GM23338 (cell line): ENCODE measurements at regions not wholly inside any gene's neighbourhood (a gene's known extent, or its start where the extent isn't known, plus 50 kb on each side); places are given as distances from the start of the nearest gene placed in this dataset.

Experiments
- ATAC-seq: fragments of 200-7000 bp; cut with Tn5 transposase; 3 replicates; pipeline ENCODE4 v1.9.1; 2020
- DNase-seq: peaks from one replicate; pipeline ENCODE4 v3.0.0-alpha.2; 2015; ENCODE audit warnings: low spot score
- H2AFZ ChIP-seq: fragments of 200-600 bp; sonication (generic); 2 replicates; pipeline ENCODE4 v1.8.0; 2016; ENCODE audit warnings: antibody characterized with exemption, mild to moderate bottlenecking, moderate library complexity
- H3F3A ChIP-seq: fragments of 200-600 bp; sonication (generic); replicated peaks from 2 replicates; pipeline ENCODE4 v1.8.0; 2017; ENCODE audit warnings: antibody characterized with exemption, mixed run types, low read depth
- H3K27ac ChIP-seq: fragments of 200-600 bp; sonication (generic); 2 replicates; pipeline ENCODE4 v1.6.1; 2016; ENCODE audit warnings: low read depth
- H3K27me3 ChIP-seq: fragments of 200-600 bp; sonication (generic); 2 replicates; pipeline ENCODE4 v1.8.0; 2016; ENCODE audit warnings: mild to moderate bottlenecking, mixed run types, moderate library complexity; ENCODE audit not compliant: insufficient read depth
- H3K36me3 ChIP-seq: fragments of 200-600 bp; sonication (generic); 2 replicates; pipeline ENCODE4 v1.8.0; 2016; ENCODE audit warnings: mild to moderate bottlenecking; ENCODE audit not compliant: insufficient read depth
- H3K4me1 ChIP-seq: fragments of 200-600 bp; sonication (generic); 2 replicates; pipeline ENCODE4 v1.8.0; 2016; ENCODE audit warnings: mild to moderate bottlenecking, moderate library complexity; ENCODE audit not compliant: insufficient read depth
- H3K4me2 ChIP-seq: fragments of 200-600 bp; sonication (generic); 2 replicates; pipeline ENCODE4 v1.7.1; 2017; ENCODE audit warnings: mixed run types
- H3K4me3 ChIP-seq: fragments of 200-600 bp; sonication (generic); 2 replicates; pipeline ENCODE4 v1.6.1; 2016; ENCODE audit warnings: mixed run types
- H3K79me2 ChIP-seq: fragments of 200-600 bp; sonication (generic); replicated peaks from 2 replicates; pipeline ENCODE4 v1.8.0; 2017; ENCODE audit warnings: mild to moderate bottlenecking; ENCODE audit not compliant: insufficient read depth
- H3K9me2 ChIP-seq: fragments of 200-600 bp; sonication (generic); 2 replicates; pipeline ENCODE4 v1.8.0; 2017; ENCODE audit not compliant: insufficient read depth
- H4K20me1 ChIP-seq: fragments of 200-600 bp; sonication (generic); replicated peaks from 2 replicates; pipeline ENCODE4 v1.8.0; 2017; ENCODE audit warnings: mild to moderate bottlenecking; ENCODE audit not compliant: insufficient read depth
- H3K27ac Mint-ChIP-seq: 2 replicates; pipeline ENCODE4 v1.8.0; 2020; ENCODE audit warnings: inconsistent platforms, mild to moderate bottlenecking, moderate library complexity, mixed read lengths
- H3K27me3 Mint-ChIP-seq: 3 replicates; pipeline ENCODE4 v1.8.0; 2022; ENCODE audit warnings: low read depth, mild to moderate bottlenecking, moderate library complexity, mixed read lengths, inconsistent platforms; ENCODE audit not compliant: insufficient read depth, poor library complexity
- H3K36me3 Mint-ChIP-seq: 3 replicates; pipeline ENCODE4 v1.8.0; 2021; ENCODE audit warnings: low read depth, mild to moderate bottlenecking, inconsistent platforms, moderate library complexity, mixed read lengths
- H3K4me1 Mint-ChIP-seq: 3 replicates; pipeline ENCODE4 v1.8.0; 2020; ENCODE audit warnings: mild to moderate bottlenecking, inconsistent platforms, mixed read lengths
- H3K4me3 Mint-ChIP-seq: 3 replicates; pipeline ENCODE4 v1.8.0; 2021; ENCODE audit warnings: moderate library complexity, mild to moderate bottlenecking, inconsistent platforms, mixed read lengths
- H3K9me3 Mint-ChIP-seq: 3 replicates; pipeline ENCODE4 v1.8.0; 2020; ENCODE audit warnings: moderate library complexity, mild to moderate bottlenecking, inconsistent platforms, mixed read lengths
- CREB1 ChIP-seq: fragments of 250-450 bp; sonication (Bioruptor Pico); IDR thresholded peaks from 2 replicates; pipeline ENCODE4 v1.5.0; 2020; ENCODE audit warnings: low read depth, mild to moderate bottlenecking, moderate library complexity
- EZH2 ChIP-seq: fragments of 200-600 bp; sonication (generic); IDR thresholded peaks from one replicate; pipeline ENCODE4 v1.8.0; 2017; ENCODE audit warnings: antibody characterized with exemption, mild to moderate bottlenecking, low read depth; ENCODE audit not compliant: unreplicated experiment
- EZH2phosphoT487 ChIP-seq: fragments of 200-600 bp; sonication (generic); IDR thresholded peaks from one replicate; pipeline ENCODE4 v1.8.1; 2018; ENCODE audit warnings: antibody characterized with exemption; ENCODE audit not compliant: unreplicated experiment
- JUNB ChIP-seq: IDR thresholded peaks from one replicate; pipeline ENCODE4 v1.6.1; 2016; ENCODE audit warnings: antibody characterized with exemption; ENCODE audit not compliant: unreplicated experiment
- POLR2AphosphoS5 ChIP-seq: IDR thresholded peaks from 2 replicates; pipeline ENCODE4 v1.6.1; 2016; ENCODE audit warnings: antibody characterized with exemption, low read depth
- STAT1 ChIP-seq: IDR thresholded peaks from one replicate; pipeline ENCODE4 v1.6.1; 2016; ENCODE audit warnings: antibody characterized with exemption; ENCODE audit not compliant: unreplicated experiment
- ZNF114 ChIP-seq: fragments of 250-450 bp; sonication (Bioruptor Pico); IDR thresholded peaks from 2 replicates; pipeline ENCODE4 v1.5.0; 2020; ENCODE audit warnings: mild to moderate bottlenecking, moderate library complexity
- ZNF331 ChIP-seq: fragments of 250-450 bp; sonication (Bioruptor Pico); IDR thresholded peaks from 2 replicates; pipeline ENCODE4 v1.5.0; 2020; ENCODE audit warnings: low read depth, mild to moderate bottlenecking, moderate library complexity
- TF ChIP-seq, protein P1 (sequence below), 2 experiments: fragments of 200-600 bp in 1 of 2; sonication (generic) in 1 of 2; conservative IDR thresholded peaks; 2 replicates each; pipeline versions ENCODE4 v1.5.1 to v1.6.1; 2016 to 2017; ENCODE audit warnings: antibody characterized with exemption in 2 of 2, low read depth in 2 of 2, mild to moderate bottlenecking in 2 of 2, moderate library complexity in 1 of 2
- TF ChIP-seq, protein P2 (sequence below): fragments of 250-450 bp; sonication (Bioruptor Pico); IDR thresholded peaks from 2 replicates; pipeline ENCODE4 v1.5.0; 2020; ENCODE audit warnings: mild to moderate bottlenecking, moderate library complexity
- TF ChIP-seq, protein P3 (sequence below): IDR thresholded peaks from one replicate; pipeline ENCODE4 v1.6.1; 2018; ENCODE audit warnings: antibody characterized with exemption; ENCODE audit not compliant: unreplicated experiment

DNA sequence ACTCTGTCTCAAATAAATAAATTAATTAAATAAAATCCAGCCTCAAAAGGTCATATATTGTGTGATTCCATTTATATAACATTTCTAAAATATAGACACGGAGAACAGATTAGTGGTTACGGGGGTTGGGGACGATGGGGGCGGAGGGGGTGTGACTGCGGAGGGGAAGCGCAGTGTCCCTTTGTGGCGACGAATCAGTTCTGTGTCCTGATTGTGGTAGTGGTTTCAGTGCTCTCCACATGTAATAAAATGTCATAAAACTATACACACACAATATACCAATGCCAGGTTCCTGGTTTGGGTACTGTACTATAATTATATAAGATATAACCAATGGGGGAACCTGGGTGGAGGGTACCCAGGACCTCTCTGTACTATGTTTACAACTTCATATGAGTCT, 186.4 kb downstream of the ANAPC1 start:
- no peaks in the 10 kb centered on the region for H3K79me2 ChIP-seq
- H3K9me2 ChIP-seq, result no peaks in the 10 kb centered on the region
- Mint-ChIP-seq H3K4me1 (peaks cover 16% of the 10 kb centered on the region), H3K27me3 (peaks cover 11% of the 10 kb centered on the region), H3K36me3 (peaks cover 13% of the 10 kb centered on the region; the same call in 2 of the 3 replicates), H3K9me3 (peaks cover 4% of the 10 kb centered on the region; the same call in 1 of the 3 replicates), H3K27ac (no peak overlapping the region), H3K4me3 (no peak overlapping the region)
- no peaks in the 10 kb centered on the region for H3F3A ChIP-seq
- no peak for TF ChIP-seq ZNF114 (CRISPR knock-in tag)
- no peak for TF ChIP-seq CREB1 (CRISPR knock-in tag)
- no peak for TF ChIP-seq ZNF331 (CRISPR knock-in tag)
- TF ChIP-seq, protein P1, sequence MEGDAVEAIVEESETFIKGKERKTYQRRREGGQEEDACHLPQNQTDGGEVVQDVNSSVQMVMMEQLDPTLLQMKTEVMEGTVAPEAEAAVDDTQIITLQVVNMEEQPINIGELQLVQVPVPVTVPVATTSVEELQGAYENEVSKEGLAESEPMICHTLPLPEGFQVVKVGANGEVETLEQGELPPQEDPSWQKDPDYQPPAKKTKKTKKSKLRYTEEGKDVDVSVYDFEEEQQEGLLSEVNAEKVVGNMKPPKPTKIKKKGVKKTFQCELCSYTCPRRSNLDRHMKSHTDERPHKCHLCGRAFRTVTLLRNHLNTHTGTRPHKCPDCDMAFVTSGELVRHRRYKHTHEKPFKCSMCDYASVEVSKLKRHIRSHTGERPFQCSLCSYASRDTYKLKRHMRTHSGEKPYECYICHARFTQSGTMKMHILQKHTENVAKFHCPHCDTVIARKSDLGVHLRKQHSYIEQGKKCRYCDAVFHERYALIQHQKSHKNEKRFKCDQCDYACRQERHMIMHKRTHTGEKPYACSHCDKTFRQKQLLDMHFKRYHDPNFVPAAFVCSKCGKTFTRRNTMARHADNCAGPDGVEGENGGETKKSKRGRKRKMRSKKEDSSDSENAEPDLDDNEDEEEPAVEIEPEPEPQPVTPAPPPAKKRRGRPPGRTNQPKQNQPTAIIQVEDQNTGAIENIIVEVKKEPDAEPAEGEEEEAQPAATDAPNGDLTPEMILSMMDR (conservative IDR thresholded peaks at IDR 0.05; ENCODE audit: low read depth in 2 of 2), result no peak
- DNase-seq (no peak), ATAC-seq (no peak)
- no peaks in the 10 kb centered on the region for H3K36me3 ChIP-seq
- no peak overlapping the region for H2AFZ ChIP-seq
- H3K27me3 ChIP-seq, result no peaks in the 10 kb centered on the region
- no peak overlapping the region for H3K4me2 ChIP-seq
- H3K4me1 ChIP-seq, result peaks cover 3% of the 10 kb centered on the region; the same call in 1 of the 2 replicates
- no peak overlapping the region for H3K27ac ChIP-seq
- no peak overlapping the region for H3K4me3 ChIP-seq
- no peaks in the 10 kb centered on the region for H4K20me1 ChIP-seq

DNA sequence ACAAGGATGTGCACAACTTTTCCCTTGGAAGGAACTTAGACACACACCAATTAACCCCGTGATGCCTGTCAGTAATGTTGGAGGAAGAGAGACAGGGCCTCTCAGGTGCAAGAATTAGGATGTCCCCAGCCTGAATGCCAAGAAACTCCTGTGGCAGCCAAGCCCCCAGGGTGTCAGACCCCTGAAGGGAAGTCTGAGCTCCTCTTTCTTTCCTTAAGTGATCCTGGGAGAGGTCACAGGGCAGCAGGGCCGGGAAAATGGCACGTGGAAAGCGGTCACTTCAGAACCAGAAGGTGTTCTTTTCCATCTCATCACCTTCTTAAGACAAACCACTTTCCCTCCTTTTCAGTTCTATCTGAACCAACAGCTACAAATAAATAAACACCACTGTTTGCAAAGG, 185.9 kb downstream of the ANAPC1 start:
- H3K79me2 ChIP-seq, result no peaks in the 10 kb centered on the region
- H3K9me2 ChIP-seq, result no peaks in the 10 kb centered on the region
- Mint-ChIP-seq H3K36me3 (peaks cover 13% of the 10 kb centered on the region; the same call in 2 of the 3 replicates), H3K27me3 (peaks cover 16% of the 10 kb centered on the region), H3K4me3 (no peak overlapping the region), H3K27ac (no peak overlapping the region), H3K9me3 (peaks cover 4% of the 10 kb centered on the region; the same call in 1 of the 3 replicates), H3K4me1 (peaks cover 19% of the 10 kb centered on the region)
- no peak for ATAC-seq
- H3K36me3 ChIP-seq, result no peaks in the 10 kb centered on the region
- no peak overlapping the region for H3K4me2 ChIP-seq
- H3K27ac ChIP-seq, result no peak overlapping the region
- no peaks in the 10 kb centered on the region for H4K20me1 ChIP-seq
- H3F3A ChIP-seq, result no peaks in the 10 kb centered on the region
- H3K4me1 ChIP-seq, result peaks cover 4% of the 10 kb centered on the region; the same call in 1 of the 2 replicates
- DNase-seq, result no peak
- no peaks in the 10 kb centered on the region for H3K27me3 ChIP-seq
- H3K4me3 ChIP-seq, result no peak overlapping the region
- H2AFZ ChIP-seq, result no peak overlapping the region
- TF ChIP-seq POLR2AphosphoS5 (no peak), EZH2 (no peak), JUNB (no peak), ZNF331 (CRISPR knock-in tag) (no peak), EZH2phosphoT487 (no peak), STAT1 (no peak)
- TF ChIP-seq, protein P2, sequence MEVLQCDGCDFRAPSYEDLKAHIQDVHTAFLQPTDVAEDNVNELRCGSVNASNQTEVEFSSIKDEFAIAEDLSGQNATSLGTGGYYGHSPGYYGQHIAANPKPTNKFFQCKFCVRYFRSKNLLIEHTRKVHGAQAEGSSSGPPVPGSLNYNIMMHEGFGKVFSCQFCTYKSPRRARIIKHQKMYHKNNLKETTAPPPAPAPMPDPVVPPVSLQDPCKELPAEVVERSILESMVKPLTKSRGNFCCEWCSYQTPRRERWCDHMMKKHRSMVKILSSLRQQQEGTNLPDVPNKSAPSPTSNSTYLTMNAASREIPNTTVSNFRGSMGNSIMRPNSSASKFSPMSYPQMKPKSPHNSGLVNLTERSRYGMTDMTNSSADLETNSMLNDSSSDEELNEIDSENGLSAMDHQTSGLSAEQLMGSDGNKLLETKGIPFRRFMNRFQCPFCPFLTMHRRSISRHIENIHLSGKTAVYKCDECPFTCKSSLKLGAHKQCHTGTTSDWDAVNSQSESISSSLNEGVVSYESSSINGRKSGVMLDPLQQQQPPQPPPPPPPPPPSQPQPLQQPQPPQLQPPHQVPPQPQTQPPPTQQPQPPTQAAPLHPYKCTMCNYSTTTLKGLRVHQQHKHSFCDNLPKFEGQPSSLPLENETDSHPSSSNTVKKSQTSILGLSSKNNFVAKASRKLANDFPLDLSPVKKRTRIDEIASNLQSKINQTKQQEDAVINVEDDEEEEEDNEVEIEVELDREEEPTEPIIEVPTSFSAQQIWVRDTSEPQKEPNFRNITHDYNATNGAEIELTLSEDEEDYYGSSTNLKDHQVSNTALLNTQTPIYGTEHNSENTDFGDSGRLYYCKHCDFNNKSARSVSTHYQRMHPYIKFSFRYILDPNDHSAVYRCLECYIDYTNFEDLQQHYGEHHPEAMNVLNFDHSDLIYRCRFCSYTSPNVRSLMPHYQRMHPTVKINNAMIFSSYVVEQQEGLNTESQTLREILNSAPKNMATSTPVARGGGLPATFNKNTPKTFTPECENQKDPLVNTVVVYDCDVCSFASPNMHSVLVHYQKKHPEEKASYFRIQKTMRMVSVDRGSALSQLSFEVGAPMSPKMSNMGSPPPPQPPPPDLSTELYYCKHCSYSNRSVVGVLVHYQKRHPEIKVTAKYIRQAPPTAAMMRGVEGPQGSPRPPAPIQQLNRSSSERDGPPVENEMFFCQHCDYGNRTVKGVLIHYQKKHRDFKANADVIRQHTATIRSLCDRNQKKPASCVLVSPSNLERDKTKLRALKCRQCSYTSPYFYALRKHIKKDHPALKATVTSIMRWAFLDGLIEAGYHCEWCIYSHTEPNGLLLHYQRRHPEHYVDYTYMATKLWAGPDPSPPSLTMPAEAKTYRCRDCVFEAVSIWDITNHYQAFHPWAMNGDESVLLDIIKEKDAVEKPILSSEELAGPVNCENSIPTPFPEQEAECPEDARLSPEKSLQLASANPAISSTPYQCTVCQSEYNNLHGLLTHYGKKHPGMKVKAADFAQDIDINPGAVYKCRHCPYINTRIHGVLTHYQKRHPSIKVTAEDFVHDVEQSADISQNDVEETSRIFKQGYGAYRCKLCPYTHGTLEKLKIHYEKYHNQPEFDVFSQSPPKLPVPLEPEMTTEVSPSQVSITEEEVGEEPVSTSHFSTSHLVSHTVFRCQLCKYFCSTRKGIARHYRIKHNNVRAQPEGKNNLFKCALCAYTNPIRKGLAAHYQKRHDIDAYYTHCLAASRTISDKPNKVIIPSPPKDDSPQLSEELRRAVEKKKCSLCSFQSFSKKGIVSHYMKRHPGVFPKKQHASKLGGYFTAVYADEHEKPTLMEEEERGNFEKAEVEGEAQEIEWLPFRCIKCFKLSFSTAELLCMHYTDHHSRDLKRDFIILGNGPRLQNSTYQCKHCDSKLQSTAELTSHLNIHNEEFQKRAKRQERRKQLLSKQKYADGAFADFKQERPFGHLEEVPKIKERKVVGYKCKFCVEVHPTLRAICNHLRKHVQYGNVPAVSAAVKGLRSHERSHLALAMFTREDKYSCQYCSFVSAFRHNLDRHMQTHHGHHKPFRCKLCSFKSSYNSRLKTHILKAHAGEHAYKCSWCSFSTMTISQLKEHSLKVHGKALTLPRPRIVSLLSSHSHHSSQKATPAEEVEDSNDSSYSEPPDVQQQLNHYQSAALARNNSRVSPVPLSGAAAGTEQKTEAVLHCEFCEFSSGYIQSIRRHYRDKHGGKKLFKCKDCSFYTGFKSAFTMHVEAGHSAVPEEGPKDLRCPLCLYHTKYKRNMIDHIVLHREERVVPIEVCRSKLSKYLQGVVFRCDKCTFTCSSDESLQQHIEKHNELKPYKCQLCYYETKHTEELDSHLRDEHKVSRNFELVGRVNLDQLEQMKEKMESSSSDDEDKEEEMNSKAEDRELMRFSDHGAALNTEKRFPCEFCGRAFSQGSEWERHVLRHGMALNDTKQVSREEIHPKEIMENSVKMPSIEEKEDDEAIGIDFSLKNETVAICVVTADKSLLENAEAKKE (CRISPR knock-in tag), result no peak
- TF ChIP-seq, protein P3, sequence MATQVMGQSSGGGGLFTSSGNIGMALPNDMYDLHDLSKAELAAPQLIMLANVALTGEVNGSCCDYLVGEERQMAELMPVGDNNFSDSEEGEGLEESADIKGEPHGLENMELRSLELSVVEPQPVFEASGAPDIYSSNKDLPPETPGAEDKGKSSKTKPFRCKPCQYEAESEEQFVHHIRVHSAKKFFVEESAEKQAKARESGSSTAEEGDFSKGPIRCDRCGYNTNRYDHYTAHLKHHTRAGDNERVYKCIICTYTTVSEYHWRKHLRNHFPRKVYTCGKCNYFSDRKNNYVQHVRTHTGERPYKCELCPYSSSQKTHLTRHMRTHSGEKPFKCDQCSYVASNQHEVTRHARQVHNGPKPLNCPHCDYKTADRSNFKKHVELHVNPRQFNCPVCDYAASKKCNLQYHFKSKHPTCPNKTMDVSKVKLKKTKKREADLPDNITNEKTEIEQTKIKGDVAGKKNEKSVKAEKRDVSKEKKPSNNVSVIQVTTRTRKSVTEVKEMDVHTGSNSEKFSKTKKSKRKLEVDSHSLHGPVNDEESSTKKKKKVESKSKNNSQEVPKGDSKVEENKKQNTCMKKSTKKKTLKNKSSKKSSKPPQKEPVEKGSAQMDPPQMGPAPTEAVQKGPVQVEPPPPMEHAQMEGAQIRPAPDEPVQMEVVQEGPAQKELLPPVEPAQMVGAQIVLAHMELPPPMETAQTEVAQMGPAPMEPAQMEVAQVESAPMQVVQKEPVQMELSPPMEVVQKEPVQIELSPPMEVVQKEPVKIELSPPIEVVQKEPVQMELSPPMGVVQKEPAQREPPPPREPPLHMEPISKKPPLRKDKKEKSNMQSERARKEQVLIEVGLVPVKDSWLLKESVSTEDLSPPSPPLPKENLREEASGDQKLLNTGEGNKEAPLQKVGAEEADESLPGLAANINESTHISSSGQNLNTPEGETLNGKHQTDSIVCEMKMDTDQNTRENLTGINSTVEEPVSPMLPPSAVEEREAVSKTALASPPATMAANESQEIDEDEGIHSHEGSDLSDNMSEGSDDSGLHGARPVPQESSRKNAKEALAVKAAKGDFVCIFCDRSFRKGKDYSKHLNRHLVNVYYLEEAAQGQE, result no peak
